KMS-11 (cell line): ENCODE measurements at regions not wholly inside any gene's neighbourhood (a gene's known extent, or its start where the extent isn't known, plus 50 kb on each side); places are given as distances from the start of the nearest gene placed in this dataset.
"Not testable (repeated sequence)": the region's sequence is repeated elsewhere in the genome, so short reads cannot be mapped to it uniquely, and the experiment has no call there.

Experiments used
- H2AFZ ChIP-seq: fragments of 200-600 bp; sonication (generic); 2 replicates; pipeline ENCODE4 v1.6.1; 2016; ENCODE audit warnings: antibody characterized with exemption, mixed run types, low read depth
- H3K27ac ChIP-seq: fragments of 200-600 bp; sonication (generic); 2 replicates; pipeline ENCODE4 v1.6.1; 2016; ENCODE audit warnings: mild to moderate bottlenecking, mixed run types
- H3K27me3 ChIP-seq: fragments of 200-600 bp; sonication (generic); 2 replicates; pipeline ENCODE4 v1.6.1; 2017; ENCODE audit warnings: mild to moderate bottlenecking, low read depth, mixed run types, moderate library complexity; ENCODE audit not compliant: insufficient read depth
- H3K36me3 ChIP-seq: fragments of 200-600 bp; sonication (generic); 2 replicates; pipeline ENCODE4 v1.6.1; 2017; ENCODE audit warnings: mild to moderate bottlenecking, mixed run types; ENCODE audit not compliant: insufficient read depth
- H3K4me1 ChIP-seq: fragments of 200-600 bp; sonication (generic); 2 replicates; pipeline ENCODE4 v1.6.1; 2016; ENCODE audit warnings: mild to moderate bottlenecking, low read depth, mixed run types; ENCODE audit not compliant: poor library complexity, severe bottlenecking
- H3K4me2 ChIP-seq: fragments of 200-600 bp; sonication (generic); 2 replicates; pipeline ENCODE4 v1.7.0; 2016; ENCODE audit warnings: mild to moderate bottlenecking, mixed run types
- H3K4me3 ChIP-seq: fragments of 200-600 bp; sonication (generic); IDR thresholded peaks from 2 replicates; pipeline ENCODE4 v1.6.1; 2017; ENCODE audit warnings: low read depth, low read length, mixed read lengths; ENCODE audit not compliant: insufficient read depth
- H3K79me2 ChIP-seq: fragments of 200-600 bp; sonication (generic); 2 replicates; pipeline ENCODE4 v1.6.1; 2016; ENCODE audit warnings: low read depth, mixed run types; ENCODE audit not compliant: insufficient read depth
- H3K9ac ChIP-seq: fragments of 200-600 bp; sonication (generic); 2 replicates; pipeline ENCODE4 v1.6.1; 2016; ENCODE audit warnings: mild to moderate bottlenecking, mixed run types
- H4K20me1 ChIP-seq: fragments of 200-600 bp; sonication (generic); 2 replicates; pipeline ENCODE4 v1.6.1; 2016; ENCODE audit warnings: mild to moderate bottlenecking, mixed run types; ENCODE audit not compliant: insufficient read depth
- CTCF ChIP-seq: fragments of 200-600 bp; sonication (generic); conservative IDR thresholded peaks from 2 replicates; pipeline ENCODE4 v1.6.1; 2017; ENCODE audit warnings: low read depth, mild to moderate bottlenecking, antibody characterized with exemption, low read length, moderate library complexity, mixed read lengths

GRCh38 chr12:19810213-19810612 lies 370.9 kb downstream of the AEBP2 start:
- Histone ChIP-seq H2AFZ (no peak overlapping the region), H3K27me3 (no peaks in the 10 kb centered on the region), H3K27ac (no peak overlapping the region), H3K4me2 (no peak overlapping the region), H3K4me3 (no peak overlapping the region), H3K4me1 (no peaks in the 10 kb centered on the region), H3K9ac (no peak overlapping the region), H3K36me3 (no peaks in the 10 kb centered on the region), H4K20me1 (no peaks in the 10 kb centered on the region), H3K79me2 (no peaks in the 10 kb centered on the region)
- TF ChIP-seq CTCF: no peak

GRCh38 chr12:19811922-19812321 lies 372.6 kb downstream of the AEBP2 start:
- Histone ChIP-seq H3K36me3 (no peaks in the 10 kb centered on the region), H2AFZ (no peak overlapping the region), H3K4me2 (no peak overlapping the region), H3K79me2 (no peaks in the 10 kb centered on the region), H3K9ac (no peak overlapping the region), H3K27ac (no peak overlapping the region), H3K4me3 (no peak overlapping the region), H4K20me1 (no peaks in the 10 kb centered on the region), H3K4me1 (no peaks in the 10 kb centered on the region), H3K27me3 (no peaks in the 10 kb centered on the region)
- TF ChIP-seq CTCF: no peak

GRCh38 chr12:19819231-19819630 lies 379.9 kb downstream of the AEBP2 start:
- no peak overlapping the region for H2AFZ ChIP-seq
- no peaks in the 10 kb centered on the region for H3K4me1 ChIP-seq
- no peak overlapping the region for H3K9ac ChIP-seq
- H3K4me2 ChIP-seq: no peak overlapping the region
- no peaks in the 10 kb centered on the region for H3K79me2 ChIP-seq
- TF ChIP-seq CTCF: no peak
- H3K36me3 ChIP-seq: no peaks in the 10 kb centered on the region
- H3K4me3 ChIP-seq: no peak overlapping the region
- H3K27ac ChIP-seq: no peak overlapping the region
- no peaks in the 10 kb centered on the region for H4K20me1 ChIP-seq
- H3K27me3 ChIP-seq: no peaks in the 10 kb centered on the region

- H2AFZ ChIP-seq: no peak overlapping the region
- TF ChIP-seq CTCF: no peak
- no peak overlapping the region for H3K4me3 ChIP-seq
- no peak overlapping the region for H3K4me2 ChIP-seq
- H3K27me3 ChIP-seq: no peaks in the 10 kb centered on the region
- no peak overlapping the region for H3K27ac ChIP-seq
- H3K9ac ChIP-seq: no peak overlapping the region
- H3K4me1 ChIP-seq: no peaks in the 10 kb centered on the region
- no peaks in the 10 kb centered on the region for H3K79me2 ChIP-seq
- no peaks in the 10 kb centered on the region for H4K20me1 ChIP-seq
- H3K36me3 ChIP-seq: no peaks in the 10 kb centered on the region
Observed at GRCh38 chr12:19822476-19822875, 383.2 kb downstream of the AEBP2 start.

- H4K20me1 ChIP-seq, H3K9ac ChIP-seq, H3K36me3 ChIP-seq, H3K27ac ChIP-seq, H2AFZ ChIP-seq, H3K4me3 ChIP-seq, H3K4me1 ChIP-seq, H3K4me2 ChIP-seq, H3K27me3 ChIP-seq, H3K79me2 ChIP-seq: not testable (repeated sequence)
Observed at GRCh38 chr12:19823326-19823725, 384.0 kb downstream of the AEBP2 start.
